SK-N-SH treated with all-trans-retinoic acid at 6 μM for 48 hours (cell line): ENCODE measurements at regions not wholly inside any gene's neighbourhood (a gene's known extent, or its start where the extent isn't known, plus 50 kb on each side); places are given as distances from the start of the nearest gene placed in this dataset.

Source experiments
- ARNTL ChIP-seq: fragments of 450-650 bp; formaldehyde crosslinking; IDR thresholded peaks from 2 replicates; pipeline ENCODE4 v1.5.0; 2020; ENCODE audit warnings: low read depth, mild to moderate bottlenecking, moderate library complexity, borderline replicate concordance
- ESRRG ChIP-seq: fragments of 250-450 bp; sonication (Bioruptor Pico); IDR thresholded peaks from 2 replicates; pipeline ENCODE4 v1.6.1; 2021; ENCODE audit warnings: mild to moderate bottlenecking
- GLIS3 ChIP-seq: fragments of 250-450 bp; sonication (Bioruptor Pico); IDR thresholded peaks from 2 replicates; pipeline ENCODE4 v1.5.0; 2020; ENCODE audit warnings: mild to moderate bottlenecking, moderate library complexity
- OSR1 ChIP-seq: fragments of 250-450 bp; sonication (Bioruptor Pico); IDR thresholded peaks from 2 replicates; pipeline ENCODE4 v1.8.0; 2022; ENCODE audit warnings: moderate library complexity, mild to moderate bottlenecking, inconsistent platforms
- PPARA ChIP-seq: fragments of 250-450 bp; sonication (Bioruptor Pico); IDR thresholded peaks from 2 replicates; pipeline ENCODE4 v1.5.0; 2020; ENCODE audit warnings: mild to moderate bottlenecking, borderline replicate concordance
- RARB ChIP-seq: fragments of 250-450 bp; sonication (Bioruptor Pico); IDR thresholded peaks from 2 replicates; pipeline ENCODE4 v1.8.0; 2021; ENCODE audit warnings: mild to moderate bottlenecking, moderate library complexity
- TCF4 ChIP-seq: fragments of 250-450 bp; sonication (Bioruptor Pico); IDR thresholded peaks from 2 replicates; pipeline ENCODE4 v1.8.0; 2021; ENCODE audit warnings: mild to moderate bottlenecking, moderate library complexity, borderline replicate concordance
- ZC3H10 ChIP-seq: fragments of 250-450 bp; sonication (Bioruptor Pico); IDR thresholded peaks from 2 replicates; pipeline ENCODE4 v1.5.1; 2021; ENCODE audit warnings: mild to moderate bottlenecking, moderate library complexity
- ZFP30 ChIP-seq: fragments of 450-650 bp; formaldehyde crosslinking; IDR thresholded peaks from 2 replicates; pipeline ENCODE4 v1.5.0; 2022; ENCODE audit warnings: mild to moderate bottlenecking, moderate library complexity
- TF ChIP-seq, protein P1 (sequence below): fragments of 250-450 bp; sonication (Bioruptor Pico); IDR thresholded peaks from 2 replicates; pipeline ENCODE4 v1.8.0; 2020; ENCODE audit warnings: mild to moderate bottlenecking, moderate library complexity, borderline replicate concordance

DNA sequence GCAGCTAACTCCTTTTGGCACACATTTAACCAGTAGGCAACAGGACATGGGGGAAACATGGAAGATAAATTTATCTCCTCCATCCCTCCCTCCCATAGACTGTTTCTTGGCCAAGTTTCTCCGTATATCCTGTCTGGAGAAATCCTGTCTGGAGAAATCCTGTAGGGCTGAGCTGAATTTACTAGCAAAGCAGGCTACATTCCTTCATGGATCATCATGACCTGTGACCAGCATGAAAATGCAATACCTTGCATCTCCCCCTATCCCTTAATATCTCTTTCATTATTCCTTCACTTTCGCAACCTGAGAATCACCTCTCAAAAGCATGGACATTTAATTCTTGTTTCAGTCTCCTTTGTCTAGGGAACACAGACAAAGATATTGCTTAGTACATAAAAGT lies 379.1 kb downstream of the PSAT1 start:
- no peak for TF ChIP-seq ARNTL (CRISPR knock-in tag)
- no peak for TF ChIP-seq PPARA (CRISPR knock-in tag)
- TF ChIP-seq, protein P1, sequence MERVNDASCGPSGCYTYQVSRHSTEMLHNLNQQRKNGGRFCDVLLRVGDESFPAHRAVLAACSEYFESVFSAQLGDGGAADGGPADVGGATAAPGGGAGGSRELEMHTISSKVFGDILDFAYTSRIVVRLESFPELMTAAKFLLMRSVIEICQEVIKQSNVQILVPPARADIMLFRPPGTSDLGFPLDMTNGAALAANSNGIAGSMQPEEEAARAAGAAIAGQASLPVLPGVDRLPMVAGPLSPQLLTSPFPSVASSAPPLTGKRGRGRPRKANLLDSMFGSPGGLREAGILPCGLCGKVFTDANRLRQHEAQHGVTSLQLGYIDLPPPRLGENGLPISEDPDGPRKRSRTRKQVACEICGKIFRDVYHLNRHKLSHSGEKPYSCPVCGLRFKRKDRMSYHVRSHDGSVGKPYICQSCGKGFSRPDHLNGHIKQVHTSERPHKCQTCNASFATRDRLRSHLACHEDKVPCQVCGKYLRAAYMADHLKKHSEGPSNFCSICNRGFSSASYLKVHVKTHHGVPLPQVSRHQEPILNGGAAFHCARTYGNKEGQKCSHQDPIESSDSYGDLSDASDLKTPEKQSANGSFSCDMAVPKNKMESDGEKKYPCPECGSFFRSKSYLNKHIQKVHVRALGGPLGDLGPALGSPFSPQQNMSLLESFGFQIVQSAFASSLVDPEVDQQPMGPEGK = no peak
- no peak for TF ChIP-seq ZFP30 (CRISPR knock-in tag)
- TF ChIP-seq TCF4 (CRISPR knock-in tag) = no peak
- TF ChIP-seq OSR1 = no peak
- TF ChIP-seq GLIS3 (CRISPR knock-in tag) = no peak
- no peak for TF ChIP-seq ZC3H10 (CRISPR knock-in tag)
- TF ChIP-seq ESRRG (CRISPR knock-in tag) = no peak
- no peak for TF ChIP-seq RARB (CRISPR knock-in tag)
